ENCODE measurements at regions not wholly inside any gene's neighbourhood (a gene's known extent, or its start where the extent isn't known, plus 50 kb on each side); places are given as distances from the start of the nearest gene placed in this dataset.
"Not testable (repeated sequence)": the region's sequence is repeated elsewhere in the genome, so short reads cannot be mapped to it uniquely, and the experiment has no call there.

DNA sequence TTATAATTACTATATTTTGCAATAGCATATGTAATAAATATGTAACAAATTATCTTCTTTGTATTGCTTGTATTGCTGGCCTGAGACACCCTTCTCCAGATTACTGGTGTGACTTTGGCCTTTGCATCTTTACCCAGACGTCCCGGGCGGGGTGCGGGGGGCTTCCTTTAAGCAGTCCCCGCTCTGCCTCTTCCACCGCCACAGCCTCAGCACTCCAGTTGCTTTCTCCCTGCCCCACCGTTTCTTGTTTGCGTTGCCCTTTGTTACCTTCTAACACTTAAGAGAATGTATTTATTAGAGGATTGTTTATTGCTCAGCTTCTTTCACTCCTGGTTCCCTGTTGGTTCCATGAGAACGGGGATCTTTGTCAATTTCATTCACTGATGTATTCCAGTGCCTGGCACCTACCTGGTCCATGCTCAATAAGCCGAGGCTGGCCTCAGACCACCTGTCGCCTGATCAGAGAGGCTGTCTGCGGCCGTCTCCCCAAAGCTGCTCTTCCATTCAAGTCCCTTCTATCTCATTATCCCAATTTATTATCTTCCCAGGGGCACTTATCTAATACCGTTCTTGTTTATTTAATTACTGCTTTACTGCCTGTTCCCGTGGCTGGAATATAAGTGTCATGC lies 100.5 kb upstream of the RFLNA start:
- no peak for DNase-seq

DNA sequence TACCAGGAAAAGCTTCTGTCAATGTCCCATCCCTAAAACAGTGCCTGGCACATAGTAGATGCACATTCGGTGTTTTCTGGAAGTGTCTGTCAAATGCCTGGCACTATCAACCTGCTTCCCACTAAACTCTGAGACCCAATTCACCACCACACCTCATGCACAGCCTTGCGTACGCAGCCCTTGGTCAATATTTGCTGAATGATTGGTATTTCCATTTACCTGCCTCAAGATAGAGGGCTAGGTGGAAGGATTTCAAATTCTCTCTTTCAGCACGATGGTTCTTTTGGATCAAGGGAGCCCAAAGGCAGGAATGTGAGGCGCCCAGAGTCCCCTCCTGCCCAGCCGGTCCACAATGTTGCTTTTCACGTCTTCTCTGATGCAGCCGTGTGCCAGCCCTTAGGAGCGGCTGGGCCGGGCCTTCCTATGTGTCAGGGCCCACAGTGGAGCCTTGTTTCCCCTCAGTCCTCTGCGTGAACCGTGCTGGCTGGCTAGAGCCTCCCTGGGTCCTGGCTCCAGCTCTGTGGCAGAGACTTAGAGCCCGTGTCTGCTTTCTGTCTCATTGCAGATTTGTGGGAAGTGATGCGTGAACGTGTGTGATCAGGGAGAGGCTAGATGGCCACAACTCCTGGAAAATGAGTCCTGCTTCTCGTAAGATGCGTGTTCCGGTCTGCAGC lies 99.9 kb upstream of the RFLNA start:
- DNase-seq: no peak

DNA sequence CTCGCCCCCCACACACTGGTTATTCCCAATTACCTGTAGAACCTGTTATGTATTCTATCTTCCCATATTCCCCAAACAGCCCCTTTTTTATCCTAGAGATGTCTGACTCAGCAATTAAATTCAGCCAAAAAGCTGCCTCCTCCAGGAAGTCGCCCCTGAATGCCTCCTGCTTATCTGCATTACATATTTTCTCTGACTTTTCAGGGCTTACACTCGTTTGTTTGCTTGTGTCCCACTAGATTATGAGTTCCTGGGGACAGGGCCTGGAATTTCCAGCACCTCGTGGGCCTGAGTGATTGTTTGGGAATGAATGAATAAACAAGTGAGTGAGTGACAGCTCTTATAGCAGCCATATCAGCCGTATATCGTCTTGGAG lies 99.3 kb upstream of the RFLNA start:
- DNase-seq: no peak

DNA sequence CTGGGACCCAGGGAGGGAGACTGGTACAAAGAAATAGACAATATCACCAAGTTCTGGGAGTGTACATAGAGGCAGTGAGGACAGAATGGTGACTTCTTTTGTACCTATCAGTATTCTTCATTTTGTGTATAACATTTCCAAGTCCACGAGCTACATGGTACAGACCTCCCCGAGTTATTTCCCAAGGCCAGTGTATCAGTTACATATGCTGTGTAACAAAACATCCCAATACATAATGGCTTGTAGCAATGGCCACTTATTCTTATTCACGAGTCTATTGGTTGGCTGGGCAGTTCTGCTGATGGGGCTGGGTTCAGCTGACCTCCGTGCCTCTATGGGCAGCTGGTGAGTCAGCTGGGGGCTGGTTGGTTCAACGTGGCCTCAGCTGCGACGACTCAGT lies 98.7 kb upstream of the RFLNA start:
- DNase-seq: no peak

DNA sequence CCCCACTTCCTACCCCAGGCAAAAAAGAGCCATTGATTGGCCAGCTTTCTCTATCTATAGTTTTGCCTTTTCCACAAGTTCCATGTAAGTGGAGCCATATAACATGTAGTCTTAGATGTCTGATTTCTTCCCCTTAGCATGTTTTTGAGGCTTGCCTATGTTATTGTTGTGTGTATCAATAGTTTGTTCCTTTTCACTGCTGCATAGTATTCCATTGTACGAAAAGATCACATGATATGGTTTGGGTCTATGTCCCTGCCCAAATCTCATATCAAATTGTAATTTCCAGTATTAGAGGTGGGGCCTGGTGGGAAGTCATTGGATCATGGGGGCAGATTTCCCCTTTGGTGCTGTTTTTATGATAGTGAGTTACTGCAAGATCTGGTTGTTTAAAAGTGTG lies 93.6 kb upstream of the RFLNA start:
- DNase-seq: no peak

DNA sequence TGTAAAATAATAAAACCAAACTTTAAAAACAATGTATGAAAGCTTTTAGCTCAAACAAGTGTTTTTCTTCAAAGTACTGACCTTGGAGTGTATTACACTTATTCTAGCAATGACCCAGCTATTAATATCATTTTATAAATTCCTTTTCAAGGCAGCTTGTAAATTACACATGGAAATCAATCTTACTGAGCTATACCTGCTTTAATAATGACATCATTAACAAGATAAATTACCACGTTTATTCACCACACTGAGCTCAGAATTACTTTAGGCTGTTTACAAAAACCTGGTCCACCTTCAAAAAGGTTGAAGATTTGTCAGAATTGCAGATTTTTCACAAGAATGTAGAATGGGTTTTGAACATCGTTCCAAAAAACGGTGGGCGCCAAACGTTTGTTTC lies 91.7 kb upstream of the RFLNA start:
- DNase-seq: no peak

DNA sequence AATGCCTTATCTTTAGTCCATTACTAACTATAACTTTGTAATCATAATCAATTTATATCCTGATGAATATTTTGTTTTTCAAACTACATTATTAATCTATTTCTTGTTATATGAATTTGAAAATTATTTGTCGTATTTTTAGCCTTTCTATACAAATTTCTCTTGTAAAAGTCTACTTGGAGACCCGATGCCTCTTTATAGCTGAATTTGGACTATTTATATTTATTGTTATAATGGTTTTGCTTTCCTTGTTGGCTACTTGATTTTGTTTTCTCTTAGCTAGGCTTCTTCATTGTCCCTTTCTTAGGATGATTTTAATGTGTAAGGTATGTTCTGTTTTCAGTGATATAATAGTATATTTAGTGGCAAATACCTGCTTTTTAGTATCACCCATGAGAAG lies 89.5 kb upstream of the RFLNA start:
- no peak for DNase-seq

DNA sequence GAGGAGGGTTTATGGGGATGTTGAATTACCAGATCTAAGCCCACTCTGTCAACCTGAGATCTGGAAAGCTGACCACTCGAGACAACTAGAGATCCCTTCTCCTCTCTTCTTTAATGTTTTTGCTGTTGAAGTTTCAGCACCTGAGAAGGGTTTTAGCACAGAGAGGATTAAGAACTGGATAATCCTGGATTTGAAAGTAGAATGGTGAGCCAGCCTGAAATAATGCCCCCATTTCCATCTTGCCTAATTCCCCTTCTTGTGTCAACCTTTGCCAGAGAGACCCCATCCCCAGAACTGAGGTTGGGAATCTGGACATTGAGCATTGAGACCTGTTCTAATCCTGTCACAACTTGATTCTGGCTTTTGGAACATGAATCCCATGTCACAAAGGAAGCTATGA lies 87.8 kb upstream of the RFLNA start:
- no peak for DNase-seq

DNA sequence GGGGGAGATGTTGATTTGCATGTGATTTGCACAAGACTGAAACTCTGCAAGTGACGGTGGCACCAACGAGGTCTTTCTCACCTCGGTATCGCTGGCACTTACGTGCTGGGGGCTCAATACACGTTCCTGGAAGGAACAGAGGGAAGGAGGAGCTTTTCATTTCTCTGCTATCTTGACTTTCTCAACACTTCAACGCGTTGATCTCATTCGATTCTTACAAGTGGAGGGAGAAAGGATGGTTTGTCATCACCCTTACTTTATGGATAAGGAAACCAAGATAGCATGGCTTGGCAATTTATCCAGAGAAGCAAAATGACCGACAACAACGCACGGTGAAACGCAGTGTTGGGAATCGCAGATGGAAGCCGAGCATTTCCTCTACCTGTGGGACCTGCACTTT lies 87.3 kb upstream of the RFLNA start:
- DNase-seq: no peak

DNA sequence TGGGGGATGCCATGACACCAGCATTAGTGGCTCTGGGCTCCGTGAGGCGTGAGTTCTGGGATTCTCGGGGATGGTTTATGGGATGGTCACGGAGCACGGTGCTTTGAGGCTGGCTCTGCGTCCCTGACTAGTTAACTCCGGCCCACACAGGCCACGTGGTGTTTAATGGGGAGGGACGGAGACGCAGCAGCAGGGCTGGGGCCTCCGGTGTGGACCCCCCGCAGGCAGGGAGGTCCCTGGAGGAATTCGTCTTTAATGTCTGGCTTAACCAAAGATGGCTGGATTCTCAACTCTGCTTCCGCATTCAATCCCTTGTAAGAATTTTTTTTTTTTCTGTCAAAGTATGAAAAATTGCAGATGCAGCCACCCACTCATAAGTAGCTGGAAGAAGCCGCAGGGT lies 86.4 kb upstream of the RFLNA start:
- no peak for DNase-seq

DNA sequence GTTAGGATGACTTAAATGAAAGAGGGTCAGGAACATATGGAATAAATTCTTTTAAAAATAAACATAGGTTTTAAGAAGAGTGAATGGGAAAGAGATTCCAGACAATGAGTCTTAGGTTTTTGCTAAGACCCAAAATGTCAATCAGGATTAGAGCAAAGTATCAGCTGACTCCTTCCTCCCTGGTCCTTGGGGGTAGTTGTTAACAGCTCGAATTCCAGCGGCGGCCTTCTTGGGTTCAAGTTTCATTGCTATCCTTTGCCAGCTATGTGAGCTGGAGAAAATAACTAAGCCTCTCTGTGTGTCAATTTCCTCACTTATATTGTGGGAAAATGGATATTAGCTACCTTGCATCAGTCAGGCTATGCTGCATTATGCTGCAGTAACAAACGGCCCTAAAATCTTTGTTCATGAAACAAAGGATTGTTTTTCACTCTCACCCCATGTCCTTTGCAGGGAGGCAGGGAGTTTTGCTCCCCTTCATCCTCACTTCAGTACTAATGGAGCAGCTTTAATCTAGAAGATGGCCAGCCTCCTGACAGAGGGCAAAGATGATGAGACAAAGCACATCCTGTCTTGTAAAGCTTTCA lies 83.8 kb upstream of the RFLNA start:
- no peak for DNase-seq

DNA sequence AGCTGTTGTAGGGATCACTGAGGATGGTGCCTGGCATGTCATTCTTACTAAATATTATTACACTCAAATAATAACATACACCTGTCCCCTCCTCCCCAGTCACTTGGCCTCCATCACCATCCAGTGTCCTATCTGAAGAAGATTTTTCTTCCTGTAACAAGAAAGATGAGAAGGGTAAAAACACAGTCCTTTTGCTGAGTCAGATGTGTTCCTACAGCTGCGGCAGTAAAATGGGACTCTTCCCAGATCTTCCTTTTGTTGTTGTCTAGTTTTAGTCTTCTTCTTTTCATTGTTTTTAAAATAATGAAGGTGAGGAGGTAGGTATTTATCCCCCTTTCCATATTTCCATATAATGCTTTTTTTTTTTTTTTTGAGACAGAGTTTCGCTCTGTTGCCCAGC lies 83.1 kb upstream of the RFLNA start:
- DNase-seq: no peak

DNA sequence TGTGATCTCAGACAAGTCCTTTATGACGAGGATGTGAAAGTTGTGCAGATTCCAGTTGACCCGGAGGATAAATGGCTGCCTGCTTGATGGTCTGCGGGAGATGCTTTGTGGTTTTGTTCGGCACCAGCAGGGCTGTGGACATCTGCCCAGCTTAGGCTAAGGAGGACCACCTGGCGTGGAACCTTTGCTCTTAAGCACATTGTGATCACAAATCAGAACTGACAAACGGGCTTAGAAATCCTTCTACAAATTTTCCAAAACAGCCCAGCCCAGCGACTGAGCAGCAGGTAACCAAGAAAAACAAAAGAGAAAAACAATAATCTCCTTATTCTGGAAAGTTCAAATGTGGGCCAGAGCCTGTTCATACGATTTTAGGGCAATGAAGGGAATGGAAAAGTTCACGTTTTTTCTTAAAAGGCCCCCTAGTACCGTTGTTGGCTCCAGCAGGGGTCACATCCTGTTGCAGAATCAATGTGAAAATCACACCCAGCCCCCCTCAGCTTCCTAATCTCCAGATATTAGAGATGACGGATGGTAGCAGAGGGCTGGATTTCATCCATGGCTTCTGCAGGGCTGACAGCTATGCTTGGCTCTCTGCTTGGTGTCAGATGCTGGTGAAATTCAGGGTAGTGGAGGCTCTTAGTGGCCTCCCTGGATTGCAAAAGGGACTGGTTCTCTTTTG lies 81.1 kb upstream of the RFLNA start:
- no peak for DNase-seq

DNA sequence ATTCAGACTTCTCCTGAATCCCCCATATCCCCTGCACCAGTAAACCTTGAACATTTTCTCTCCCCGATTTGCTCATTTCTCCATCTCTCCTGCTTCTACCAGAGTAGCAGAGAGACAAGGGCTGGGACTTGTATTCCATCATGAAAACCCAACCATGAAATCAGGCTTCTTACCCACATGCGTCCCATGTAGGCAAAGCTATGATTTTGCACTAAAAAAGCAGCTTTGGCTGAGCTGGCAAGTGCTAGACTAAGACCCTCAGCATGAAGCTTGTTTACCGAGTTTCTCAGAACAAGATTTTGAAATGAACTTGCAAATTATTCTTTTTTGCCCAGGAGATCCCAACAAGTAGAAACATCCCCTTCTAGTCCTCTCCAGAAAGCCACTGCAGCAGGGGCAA lies 80.3 kb upstream of the RFLNA start:
- no peak for DNase-seq

DNA sequence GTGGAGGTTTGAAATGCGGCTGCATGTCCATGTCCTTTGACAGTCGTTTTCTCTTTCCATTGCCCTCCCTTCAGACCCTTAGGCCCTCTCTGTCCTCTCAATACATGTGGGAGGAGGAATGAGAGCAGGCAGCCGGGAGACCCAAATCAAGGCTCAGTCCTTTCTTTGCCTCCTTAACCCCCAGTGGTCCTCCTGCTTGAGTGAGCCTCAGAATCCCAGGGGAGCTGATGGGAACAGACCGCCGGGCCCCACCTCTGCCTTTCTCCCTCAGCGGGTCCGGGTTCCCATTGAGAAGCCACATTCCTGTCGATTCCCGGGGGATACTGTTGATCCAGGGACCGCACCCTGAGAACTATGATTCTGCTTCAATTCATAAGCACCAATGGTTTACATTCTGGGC lies 77.9 kb upstream of the RFLNA start:
- DNase-seq: no peak

DNA sequence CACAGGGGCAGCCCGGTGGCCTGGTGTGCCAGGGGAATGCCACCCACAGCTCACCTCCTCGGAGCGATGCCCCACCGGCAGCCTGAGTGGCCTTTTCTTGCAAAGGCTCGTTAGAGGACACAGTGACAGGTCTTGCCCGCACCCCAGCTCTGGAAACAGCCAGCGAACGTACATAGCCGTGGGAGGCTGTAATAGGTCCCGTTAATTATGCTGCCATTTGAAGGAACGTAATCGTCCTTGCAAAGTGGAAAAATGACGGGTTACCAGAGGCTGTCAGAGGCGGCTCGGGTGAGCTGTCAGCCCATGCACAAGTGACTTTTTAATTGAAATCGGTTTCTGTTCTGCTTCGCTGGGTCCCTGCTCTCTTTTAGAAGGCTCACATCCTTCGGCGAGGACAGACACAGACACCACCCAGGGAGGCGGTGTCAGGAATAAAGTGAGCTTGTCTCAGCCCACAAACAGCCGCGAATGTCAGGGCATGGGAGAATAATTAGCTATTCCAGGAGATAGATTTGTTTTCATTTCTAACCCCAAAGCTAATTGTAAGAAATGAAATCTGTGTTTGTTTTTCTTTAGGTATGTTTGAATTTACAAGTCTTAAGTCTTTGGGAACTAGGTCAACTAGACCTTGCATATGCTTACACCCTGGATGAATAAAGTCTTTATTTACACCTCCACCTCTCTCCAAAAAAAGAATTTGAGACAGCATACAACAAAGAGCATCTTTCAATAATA lies 77.2 kb upstream of the RFLNA start:
- DNase-seq: no peak

DNA sequence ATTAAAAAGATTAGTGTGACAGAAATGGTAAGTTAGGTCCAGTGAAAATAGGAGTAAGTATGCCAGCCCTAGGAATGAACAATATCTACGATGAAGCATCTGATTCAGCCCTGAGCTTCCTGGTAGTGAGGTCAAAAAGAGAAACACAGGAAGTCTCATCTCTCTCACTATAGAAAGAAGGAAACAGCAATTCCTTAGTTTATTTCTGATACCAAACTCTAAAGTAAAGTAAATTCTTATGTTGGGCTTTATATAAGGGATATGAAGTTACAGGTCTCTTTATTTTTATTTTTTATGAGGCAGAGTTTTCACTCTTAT lies 76.7 kb upstream of the RFLNA start:
- DNase-seq: no peak

DNA sequence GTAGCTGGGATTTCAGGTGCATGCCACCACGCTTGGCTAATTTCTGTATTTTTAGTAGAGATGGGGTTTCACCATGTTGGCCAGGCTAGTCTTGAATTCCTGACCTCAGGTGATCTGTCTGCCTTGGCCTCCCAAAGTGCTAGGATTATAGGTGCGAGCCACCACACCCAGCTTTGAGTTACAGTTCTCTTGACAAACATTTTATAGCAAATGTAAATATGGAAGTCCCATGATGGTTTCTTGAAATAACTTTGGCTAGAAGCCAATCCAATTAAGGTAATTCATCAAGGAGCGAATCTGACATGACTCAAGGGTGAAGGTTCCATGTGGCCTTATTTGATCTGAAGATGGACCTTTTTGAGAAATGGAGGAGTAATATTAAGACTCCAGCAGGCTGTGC lies 76.2 kb upstream of the RFLNA start:
- not testable (repeated sequence) for DNase-seq

DNA sequence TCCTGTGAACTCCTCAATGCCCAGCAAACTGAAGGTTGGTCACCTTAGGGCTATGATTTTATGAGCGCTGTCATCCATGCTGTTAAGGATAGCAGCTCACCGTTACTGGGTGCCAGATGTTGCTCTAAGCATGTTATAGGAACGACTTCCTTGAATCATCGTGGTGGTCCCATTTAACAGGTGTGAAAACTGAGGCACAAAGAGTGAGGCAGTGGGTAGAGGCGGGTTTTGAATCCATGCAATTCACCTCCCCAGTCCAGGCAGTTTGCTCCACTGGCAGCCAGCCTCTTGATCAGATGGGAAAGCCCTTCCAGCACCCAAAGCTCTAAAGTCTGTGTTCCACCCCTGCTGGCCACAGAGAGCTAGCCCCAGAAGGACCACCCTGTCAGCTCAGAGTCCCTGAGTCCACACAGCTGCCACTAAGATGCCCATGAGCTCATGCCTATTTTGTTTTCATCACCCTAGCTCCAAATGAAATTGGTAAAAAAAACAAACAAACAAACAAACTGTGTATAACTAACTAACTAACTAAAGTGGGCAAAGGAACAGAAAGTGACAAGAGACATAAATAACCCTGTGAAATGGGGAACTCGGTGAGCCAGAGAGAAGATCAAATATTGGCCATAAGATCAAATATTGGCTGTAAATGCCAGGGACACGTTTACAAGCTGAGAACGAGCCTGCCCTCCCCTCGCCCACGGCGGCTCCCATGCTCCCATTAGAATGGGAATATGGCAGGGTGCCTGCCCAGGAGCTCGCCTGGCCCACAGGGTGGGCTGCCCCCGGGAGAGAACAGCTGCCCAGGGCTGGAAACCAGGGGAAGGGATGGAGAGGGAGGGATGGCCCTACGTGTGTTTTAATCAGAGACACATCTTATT lies 72.3 kb upstream of the RFLNA start:
- DNase-seq: no peak

DNA sequence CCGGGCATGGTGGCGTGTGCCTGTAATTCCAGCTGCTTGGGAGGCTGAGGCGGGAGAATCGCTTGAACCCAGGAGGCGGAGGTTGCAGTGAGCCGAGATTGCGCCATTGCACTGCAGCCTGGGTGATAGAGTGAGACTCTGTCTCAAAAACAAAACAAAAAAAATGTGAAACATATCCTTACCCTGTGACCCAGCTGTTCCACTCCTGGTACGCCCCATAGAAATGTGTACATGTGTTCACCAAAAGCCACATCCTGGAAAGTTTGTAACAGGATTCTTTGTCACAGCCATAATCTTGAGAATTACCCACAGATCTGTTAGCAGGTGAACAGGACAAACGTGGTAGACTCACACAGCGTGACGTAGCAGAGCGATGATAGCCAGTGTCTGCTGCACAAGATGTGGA lies 71.2 kb upstream of the RFLNA start:
- DNase-seq: peak; percentile 46

DNA sequence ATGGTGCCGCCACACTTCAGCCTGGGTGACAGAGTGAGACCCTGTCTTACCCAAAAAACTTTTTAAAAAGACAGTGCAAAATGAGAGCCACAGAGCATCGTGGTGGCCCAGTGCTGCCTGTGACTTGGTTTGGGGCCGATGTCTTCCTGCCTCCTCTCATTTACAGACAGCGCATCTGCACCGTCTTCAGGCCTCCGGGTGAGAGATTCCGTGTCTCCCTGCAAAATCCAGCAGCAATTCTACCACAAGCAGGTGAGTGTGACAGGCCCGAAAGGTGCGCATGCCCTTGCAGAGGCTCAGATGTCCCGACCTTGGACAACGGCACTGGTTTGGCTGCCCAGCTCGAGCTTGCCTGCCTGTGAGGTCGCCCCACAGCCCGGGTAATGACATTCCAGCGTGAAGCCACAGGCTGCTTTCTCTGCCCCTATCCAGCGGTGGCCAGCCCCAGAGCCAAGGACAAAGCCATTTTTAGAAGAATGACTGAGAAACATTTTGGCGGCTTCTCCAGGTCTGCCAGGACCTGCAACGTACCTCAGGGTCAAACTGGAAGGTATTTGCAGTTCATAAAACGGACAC lies 70.3 kb upstream of the RFLNA start:
- no peak for DNase-seq

DNA sequence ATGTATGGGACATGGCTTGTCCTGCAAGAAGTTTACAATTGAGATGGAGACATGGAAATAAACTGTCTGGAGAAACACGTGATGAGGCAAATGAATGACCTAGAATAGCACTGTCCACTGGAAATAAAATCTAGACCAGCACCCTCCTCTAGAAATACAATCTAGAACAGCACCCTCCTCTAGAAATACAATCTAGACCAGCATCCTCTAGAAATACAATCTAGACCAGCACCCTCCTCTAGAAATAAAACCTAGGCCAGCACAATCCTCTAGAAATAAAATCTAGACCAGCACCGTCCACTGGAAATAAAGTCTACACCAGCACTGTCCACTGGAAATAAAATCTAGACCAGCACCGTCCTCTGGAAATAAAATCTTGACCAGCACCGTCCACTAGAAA lies 69.2 kb upstream of the RFLNA start:
- no peak for DNase-seq
